ENCODE measurements at regions not wholly inside any gene's neighbourhood (a gene's known extent, or its start where the extent isn't known, plus 50 kb on each side); places are given as distances from the start of the nearest gene placed in this dataset.

DNA sequence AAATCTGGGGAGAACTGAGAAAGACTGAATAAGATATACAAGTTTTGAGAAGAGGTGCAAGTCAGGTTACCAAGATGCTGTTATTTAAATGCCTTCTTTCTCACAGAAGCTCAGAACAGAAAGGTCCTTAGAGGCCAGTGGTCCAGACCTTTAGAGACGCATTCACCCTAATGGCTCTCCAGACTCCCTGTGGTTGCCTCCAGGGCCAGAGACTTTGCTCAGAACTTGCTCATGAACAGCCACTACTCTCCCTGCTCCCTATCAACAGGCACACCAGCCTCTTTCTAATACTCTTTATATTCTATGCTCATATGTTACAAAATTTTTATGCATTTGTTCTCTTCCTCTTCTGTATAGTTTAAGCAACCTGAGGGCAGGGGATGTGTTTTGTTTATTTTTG, 349.0 kb upstream of the TNP1 start:
- TF ChIP-seq NRF1 (IDR thresholded peaks at IDR 0.05; ENCODE audit: low read depth, low read length) (no peak), MXI1 (IDR thresholded peaks at IDR 0.05; ENCODE audit: low read depth, low read length) (no peak), PBX3 (IDR thresholded peaks at IDR 0.05) (no peak), POLR2AphosphoS5 (IDR thresholded peaks at IDR 0.05; ENCODE audit: low read depth, low read length) (no peak), EZH2phosphoT487 (IDR thresholded peaks at IDR 0.05; ENCODE audit: borderline replicate concordance, low read depth) (no peak)
- TF ChIP-seq, protein P1, sequence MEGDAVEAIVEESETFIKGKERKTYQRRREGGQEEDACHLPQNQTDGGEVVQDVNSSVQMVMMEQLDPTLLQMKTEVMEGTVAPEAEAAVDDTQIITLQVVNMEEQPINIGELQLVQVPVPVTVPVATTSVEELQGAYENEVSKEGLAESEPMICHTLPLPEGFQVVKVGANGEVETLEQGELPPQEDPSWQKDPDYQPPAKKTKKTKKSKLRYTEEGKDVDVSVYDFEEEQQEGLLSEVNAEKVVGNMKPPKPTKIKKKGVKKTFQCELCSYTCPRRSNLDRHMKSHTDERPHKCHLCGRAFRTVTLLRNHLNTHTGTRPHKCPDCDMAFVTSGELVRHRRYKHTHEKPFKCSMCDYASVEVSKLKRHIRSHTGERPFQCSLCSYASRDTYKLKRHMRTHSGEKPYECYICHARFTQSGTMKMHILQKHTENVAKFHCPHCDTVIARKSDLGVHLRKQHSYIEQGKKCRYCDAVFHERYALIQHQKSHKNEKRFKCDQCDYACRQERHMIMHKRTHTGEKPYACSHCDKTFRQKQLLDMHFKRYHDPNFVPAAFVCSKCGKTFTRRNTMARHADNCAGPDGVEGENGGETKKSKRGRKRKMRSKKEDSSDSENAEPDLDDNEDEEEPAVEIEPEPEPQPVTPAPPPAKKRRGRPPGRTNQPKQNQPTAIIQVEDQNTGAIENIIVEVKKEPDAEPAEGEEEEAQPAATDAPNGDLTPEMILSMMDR (IDR thresholded peaks at IDR 0.05) = no peak
